Right ventricle myocardium superior (tissue), 1 donor: ENCODE measurements at regions not wholly inside any gene's neighbourhood (a gene's known extent, or its start where the extent isn't known, plus 50 kb on each side); places are given as distances from the start of the nearest gene placed in this dataset.

Experiments
- ATAC-seq: fragments of 200-7000 bp; cut with Tn5 transposase; one replicate; pipeline ENCODE4 v1.9.1; 2020; ENCODE audit warnings: mild to moderate bottlenecking; ENCODE audit not compliant: poor library complexity
- DNase-seq: peaks from one replicate; pipeline ENCODE4 v3.0.0-alpha.2; 2020
- intact Hi-C: fragments of 100-400 bp; cut with DNase I; formaldehyde crosslinking; loops from one replicate; pipeline ENCODE4 v1.11.2; 2022
- donor health status: DM: no; HTN: yes; CAD: no; lungs with severe emphysema.

DNA sequence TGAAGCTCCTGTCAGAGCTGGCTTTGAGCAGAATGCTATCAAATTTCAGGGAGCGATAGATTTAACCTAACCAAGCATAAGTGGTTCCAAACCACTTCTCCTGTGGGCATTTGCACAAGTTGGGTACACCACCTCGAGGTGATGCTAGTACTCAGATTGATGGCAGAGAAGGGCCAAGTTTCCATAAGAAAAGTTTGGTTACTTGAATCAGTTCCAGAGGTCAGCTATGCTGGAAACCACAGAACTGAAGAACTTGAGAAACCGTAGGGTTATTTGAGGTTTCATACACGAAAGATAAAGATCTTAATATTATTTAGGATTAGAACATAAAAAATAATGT is 238.2 kb upstream of the SOX11 start:
- ATAC-seq (no peak), DNase-seq (no peak)
- intact Hi-C loops, result no loop called here

- ATAC-seq, result no peak
- no peak for DNase-seq
- intact Hi-C loops, result no loop called here
Measured at GRCh38 chr2:5459041-5459440, 233.1 kb upstream of the SOX11 start.

DNA sequence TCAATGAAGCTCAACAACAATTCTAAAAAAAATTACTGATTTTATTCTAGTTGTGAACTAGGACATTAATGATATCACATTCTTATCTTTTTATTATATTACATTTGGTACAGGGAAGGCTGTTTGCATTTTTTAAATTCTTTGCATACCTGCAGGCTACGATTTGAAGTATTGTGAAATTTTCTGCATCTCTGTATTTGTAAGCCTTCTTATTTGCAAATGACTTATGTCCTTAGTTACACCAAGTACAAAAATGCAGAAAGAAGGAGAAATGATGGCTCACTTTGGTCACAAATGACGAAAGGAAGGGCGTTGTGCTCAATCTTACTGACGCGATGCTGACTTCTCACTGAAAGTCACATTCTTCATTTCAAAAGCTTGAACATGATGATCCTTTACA is 227.5 kb upstream of the SOX11 start:
- no peak for ATAC-seq
- intact Hi-C loops, result no loop called here

GRCh38 chr2:5465859-5466258 is 226.3 kb upstream of the SOX11 start:
- DNase-seq (no peak), ATAC-seq (no peak)
- intact Hi-C loops, result no loop called here

More for the DNA sequence above, 227.5 kb upstream of the SOX11 start:
- DNase-seq, result no peak

DNA sequence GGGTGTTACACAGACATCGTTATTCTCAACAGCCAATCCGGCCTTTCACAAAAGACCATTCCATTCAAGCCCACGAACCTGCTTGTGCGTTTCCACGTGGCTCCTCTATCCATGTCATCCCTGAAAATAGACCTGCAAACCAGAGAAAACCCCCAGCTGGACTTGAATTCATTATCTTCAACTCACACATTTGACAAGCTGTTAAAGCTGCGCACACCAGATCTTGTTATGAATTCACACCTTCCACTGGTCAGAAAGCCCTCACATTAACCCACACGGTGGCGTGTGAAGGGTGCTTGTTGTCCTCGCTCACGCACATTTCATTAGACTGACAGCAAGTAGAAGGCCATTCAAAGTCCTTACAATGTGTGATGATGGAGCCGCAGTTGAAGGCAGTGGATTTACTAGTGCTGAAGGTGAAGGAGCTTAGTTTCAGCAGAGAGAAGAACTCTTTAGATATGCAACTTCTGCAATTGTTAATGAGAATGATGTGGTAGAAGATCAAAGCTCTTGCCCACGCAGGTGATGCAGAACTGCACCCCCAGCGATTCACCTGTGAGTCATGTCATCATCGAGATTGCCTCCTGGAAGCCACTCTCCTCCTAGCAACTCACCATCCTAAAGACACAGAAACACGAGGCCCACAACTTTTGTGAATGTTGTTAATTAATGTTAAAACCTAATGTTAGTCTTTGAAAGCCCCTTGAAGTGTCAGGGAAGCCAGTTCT is 224.8 kb upstream of the SOX11 start:
- DNase-seq, result no peak
- no peak for ATAC-seq
- intact Hi-C loops, result no loop called here

DNA sequence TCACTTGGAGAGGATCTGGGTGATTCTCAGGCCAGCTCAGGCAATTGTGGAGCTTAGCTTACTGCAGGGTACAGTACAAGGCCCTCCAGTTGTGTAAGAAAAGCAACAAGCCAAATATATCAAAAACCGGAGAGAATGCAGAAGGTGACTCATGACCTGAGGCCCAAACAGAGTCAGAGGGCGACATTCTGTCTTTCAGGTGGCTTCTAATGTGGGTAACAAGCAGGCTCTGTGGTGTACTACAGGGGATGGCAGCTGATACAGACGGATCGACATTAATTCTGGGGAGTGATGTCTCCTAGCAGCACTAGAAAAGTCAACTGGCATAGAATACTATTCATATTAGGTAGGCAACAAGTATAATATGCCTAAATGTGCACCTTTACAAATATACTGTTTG is 219.5 kb upstream of the SOX11 start:
- intact Hi-C loops, result no loop called here
- DNase-seq (no peak), ATAC-seq (no peak)

- intact Hi-C loops, result no loop called here
- DNase-seq (no peak), ATAC-seq (no peak)
Measured at GRCh38 chr2:5473635-5474034, 218.5 kb upstream of the SOX11 start.

DNA sequence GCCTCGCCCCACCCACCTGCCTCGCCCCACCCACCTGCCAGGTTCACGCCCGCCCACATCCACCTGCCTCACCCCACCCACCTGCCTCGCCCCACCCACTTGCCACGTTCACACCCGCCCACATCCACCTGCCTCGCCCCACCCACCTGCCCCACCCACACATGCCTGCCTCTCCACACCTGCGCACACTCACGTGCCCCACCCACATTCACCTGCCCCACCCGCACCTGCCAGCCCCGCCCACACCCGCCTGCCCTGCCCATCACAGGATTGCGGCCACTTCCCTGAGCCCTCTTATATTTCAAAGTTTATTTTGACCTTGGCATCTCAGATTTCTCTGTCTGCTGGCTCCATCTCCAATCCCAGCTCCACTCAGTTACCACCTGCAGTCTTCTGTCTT is 217.5 kb upstream of the SOX11 start:
- intact Hi-C loops, result no loop called here
- DNase-seq, result no peak
- no peak for ATAC-seq

GRCh38 chr2:5479265-5479928 is 212.8 kb upstream of the SOX11 start:
- intact Hi-C loops, result no loop called here
- DNase-seq, result no peak
- ATAC-seq, result no peak

- ATAC-seq (peak; percentile 18), DNase-seq (no peak)
- intact Hi-C loops, result no loop called here
Measured at GRCh38 chr2:5482929-5483331, 209.3 kb upstream of the SOX11 start.

- intact Hi-C loops, result no loop called here
- ATAC-seq (no peak), DNase-seq (no peak)
Measured at GRCh38 chr2:5484868-5485267, 207.3 kb upstream of the SOX11 start.

DNA sequence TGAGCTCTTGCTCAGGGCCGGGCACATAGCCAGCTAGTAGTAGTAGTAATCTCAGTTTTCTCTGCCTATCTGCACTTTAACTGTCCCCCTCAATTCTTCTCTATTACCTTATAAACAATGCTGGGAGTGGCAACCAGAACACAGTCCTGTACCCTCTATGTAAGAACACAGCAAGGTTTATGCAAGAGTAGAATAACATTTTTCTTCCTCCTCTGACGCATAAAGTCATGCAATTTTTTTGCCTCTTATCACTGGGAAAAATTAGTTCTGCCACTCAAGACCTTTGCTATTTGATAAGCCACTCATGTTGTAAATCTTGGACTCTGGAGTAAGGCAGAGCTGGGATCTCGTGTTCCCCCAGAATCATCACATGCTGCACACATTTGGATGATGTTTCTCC is 200.7 kb upstream of the SOX11 start:
- DNase-seq (no peak), ATAC-seq (no peak)
- intact Hi-C loops, result no loop called here

DNA sequence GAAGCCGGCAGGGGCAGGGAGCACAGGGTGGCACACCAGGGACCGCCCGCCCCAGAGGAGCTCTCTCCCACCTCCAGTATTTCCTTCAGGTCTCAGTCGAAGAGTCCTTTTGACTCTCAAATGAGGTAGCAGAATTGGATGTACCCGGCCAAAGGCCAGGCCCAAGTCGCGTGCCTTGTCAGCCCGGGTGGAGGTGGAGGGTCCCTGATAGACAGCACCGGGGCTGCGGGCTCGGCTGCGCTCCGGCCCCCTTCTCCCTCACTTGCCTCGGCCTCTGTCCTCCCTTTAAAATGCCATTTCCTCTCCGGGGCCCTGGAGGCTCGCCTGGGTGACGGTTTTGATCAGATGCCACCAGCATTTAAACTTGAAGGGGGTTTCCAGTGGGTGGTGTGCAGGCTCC is 198.9 kb upstream of the SOX11 start:
- DNase-seq, result no peak
- no peak for ATAC-seq

DNA sequence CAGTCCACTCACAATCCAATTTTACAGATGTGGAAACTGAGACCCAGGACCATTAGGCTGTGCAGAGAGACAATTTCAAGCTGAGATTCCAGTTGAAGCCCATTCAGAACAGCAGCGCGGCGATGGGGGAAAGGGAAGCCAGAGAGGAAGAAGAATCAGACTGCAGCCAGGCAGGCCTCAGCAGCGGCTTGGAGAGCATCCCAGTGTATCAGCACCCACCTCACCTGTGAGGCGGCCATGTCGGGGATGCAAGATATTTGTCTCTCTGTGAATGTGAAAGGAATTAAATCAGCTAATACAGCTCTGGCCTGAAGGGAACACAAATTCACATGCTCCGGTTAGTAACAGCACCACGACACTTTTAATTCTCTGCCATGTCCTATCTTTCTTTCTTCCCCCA is 198.0 kb upstream of the SOX11 start:
- intact Hi-C loops, result no loop called here
- no peak for ATAC-seq
- DNase-seq, result no peak

More for the DNA sequence above, 198.9 kb upstream of the SOX11 start:
- intact Hi-C loops, result no loop called here

DNA sequence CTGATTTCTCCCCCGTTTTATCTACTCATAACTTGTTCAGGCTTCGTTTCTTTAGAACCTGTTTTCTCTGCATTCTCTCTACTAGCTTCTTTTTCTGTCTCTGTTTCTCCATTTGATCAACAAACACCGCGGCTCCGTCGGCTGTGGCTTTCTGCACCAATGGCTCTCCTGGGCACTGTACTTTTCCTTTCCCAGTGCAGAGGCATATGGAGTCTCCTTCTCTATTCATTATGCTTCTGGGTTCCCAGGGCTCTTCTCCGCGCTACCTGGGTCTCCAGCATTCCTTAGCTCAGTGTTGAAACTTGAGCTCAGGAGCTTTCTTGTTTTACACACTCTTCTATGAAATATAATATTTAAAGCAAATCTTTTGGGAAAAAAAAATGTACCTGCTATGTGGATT is 196.6 kb upstream of the SOX11 start:
- intact Hi-C loops, result no loop called here
- ATAC-seq, result no peak
- DNase-seq, result no peak

- ATAC-seq (no peak), DNase-seq (no peak)
- intact Hi-C loops, result no loop called here
Measured at GRCh38 chr2:5497874-5498273, 194.3 kb upstream of the SOX11 start.

- DNase-seq, result no peak
- no peak for ATAC-seq
- intact Hi-C loops, result no loop called here
Measured at GRCh38 chr2:5501807-5502206, 190.4 kb upstream of the SOX11 start.

DNA sequence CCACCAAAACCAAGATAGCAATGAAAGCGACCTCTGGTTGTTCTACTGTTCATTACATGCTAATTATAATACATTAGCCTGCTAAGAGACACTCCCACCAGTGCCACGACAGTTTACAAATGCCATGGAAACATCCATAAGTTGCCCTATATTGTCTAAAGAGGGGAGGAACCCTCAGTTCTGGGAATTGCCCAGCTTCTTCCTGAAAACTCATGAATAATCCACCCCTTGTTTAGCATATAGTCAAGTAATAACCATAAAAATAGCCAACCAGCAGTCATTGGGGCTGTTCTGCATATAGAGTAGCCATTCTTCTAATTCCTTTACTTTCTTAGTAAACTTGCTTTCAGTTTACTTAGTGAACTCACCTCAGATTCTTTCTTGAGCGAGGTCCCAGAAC is 189.8 kb upstream of the SOX11 start:
- ATAC-seq (no peak), DNase-seq (no peak)
- intact Hi-C loops, result no loop called here

GRCh38 chr2:5504756-5505155 is 187.4 kb upstream of the SOX11 start:
- intact Hi-C loops, result no loop called here
- no peak for ATAC-seq
- DNase-seq, result no peak

- DNase-seq (no peak), ATAC-seq (no peak)
- intact Hi-C loops, result no loop called here
Measured at GRCh38 chr2:5507367-5507766, 184.8 kb upstream of the SOX11 start.

DNA sequence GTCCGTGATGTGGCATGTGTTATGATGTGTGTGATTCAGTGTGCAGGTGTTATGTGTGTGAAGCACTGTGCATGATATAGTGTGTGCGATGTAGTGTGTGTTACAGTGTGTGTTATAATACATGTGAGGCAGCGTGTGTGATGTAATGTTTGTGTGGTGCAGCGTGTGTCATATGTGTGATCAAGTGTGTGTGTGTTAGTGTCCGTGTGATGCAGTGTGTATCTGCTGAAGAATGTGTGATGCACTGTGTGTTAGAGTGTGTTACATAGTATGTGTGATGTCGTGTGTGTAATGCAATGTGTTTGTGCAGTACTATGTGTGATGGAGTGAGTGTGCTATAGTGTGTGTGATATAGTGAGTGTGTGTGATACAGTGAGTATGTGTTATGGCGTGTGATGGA is 182.8 kb upstream of the SOX11 start:
- no peak for ATAC-seq
- no peak for DNase-seq
- intact Hi-C loops, result no loop called here
